ENCODE measurements at regions not wholly inside any gene's neighbourhood (a gene's known extent, or its start where the extent isn't known, plus 50 kb on each side); places are given as distances from the start of the nearest gene placed in this dataset.
"Not testable (repeated sequence)": the region's sequence is repeated elsewhere in the genome, so short reads cannot be mapped to it uniquely, and the experiment has no call there.

DNA sequence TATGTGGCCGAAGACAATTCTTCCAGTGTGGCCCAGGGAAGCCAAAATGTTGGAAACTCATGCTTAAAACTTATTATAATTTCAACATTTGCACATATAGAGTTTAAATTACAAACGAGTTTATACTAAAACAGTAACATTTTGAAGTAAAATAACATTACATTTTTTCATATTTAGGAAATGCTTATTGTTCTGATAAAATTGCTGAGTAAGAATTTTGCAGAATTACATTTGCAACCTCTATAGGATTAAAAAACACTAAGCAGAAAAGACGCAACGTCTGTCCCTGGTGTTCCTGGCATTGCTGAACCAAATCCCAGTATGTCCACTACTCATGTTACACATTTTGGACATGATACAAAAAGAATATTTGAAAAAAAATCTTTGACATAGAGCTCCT, 1241.2 kb downstream of the SUCLG1 start:
- DNase-seq (ENCODE audit: low spot score): no peak
- intact Hi-C loops (cut with DNase I): no loop called here

DNA sequence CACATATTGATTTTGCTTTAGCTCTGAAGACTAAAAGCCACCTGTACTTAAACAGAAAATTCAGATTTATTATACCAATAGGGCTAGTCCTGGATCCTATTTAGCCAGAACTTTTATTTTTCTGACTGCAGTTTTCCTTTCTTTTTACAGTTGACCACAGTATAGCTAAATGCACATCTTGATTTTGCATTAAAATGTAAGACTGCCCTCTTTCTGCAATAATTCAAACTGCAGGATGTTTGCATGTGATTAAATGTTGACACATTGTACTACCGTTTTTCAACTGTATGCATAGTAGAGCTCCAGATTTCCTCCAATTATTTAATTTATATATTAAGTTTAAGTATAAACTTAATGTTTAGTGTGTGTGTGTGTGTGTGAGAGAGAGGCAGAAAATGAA, 1262.9 kb downstream of the SUCLG1 start:
- no peak for DNase-seq (ENCODE audit: low spot score)
- intact Hi-C loops (cut with DNase I): no loop called here

DNA sequence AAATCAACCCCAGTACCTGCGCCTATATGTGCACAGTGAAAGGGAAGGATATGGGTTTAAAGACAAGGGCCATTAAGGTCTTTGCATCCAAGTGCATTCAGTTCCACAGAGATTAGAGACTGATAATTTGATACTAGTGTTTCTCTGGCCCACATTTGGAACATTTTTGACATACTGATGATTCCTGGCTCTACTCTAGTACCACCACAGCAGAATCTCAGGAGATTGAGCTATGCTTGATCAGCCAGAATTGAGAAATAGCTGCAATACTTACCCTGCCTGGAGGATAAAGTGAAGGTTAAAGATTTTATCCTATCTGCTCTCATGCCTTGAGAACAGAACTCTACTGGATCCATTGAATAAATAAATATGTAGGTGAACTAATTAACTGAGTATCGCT, 1267.8 kb downstream of the SUCLG1 start:
- no peak for DNase-seq (ENCODE audit: low spot score)
- intact Hi-C loops (cut with DNase I): no loop called here

DNA sequence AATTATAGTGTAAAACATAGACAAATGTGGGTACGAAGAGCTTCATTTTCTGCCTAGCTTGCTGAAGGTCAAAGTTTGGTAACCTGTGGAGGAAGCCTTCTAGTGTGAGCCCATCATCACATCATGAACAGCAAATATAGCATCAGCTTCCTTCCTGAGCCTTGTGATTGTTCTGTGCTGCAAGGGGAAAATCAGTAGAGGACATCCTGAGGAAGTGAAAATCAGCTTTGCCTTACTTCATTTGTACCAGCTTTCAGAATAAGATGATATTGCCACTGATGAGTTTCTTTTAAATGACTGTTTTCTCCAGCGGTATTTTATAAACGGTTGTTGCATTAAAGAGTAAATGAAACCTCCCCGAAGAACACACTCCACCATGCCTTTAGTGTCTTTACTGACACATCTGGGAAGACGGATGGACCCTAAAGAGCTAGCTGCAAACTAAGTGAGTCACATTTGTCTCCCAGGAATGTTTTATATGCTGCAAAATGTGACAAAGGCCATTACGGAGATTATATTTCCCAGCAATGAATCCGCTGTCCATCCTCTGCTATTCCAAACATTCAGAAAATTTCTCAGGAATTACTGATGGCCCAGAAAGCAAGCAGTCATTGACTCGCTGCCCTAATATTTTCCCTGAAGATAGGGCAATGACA, 1272.8 kb downstream of the SUCLG1 start:
- DNase-seq (ENCODE audit: low spot score): no peak
- intact Hi-C loops (cut with DNase I): no loop called here

DNA sequence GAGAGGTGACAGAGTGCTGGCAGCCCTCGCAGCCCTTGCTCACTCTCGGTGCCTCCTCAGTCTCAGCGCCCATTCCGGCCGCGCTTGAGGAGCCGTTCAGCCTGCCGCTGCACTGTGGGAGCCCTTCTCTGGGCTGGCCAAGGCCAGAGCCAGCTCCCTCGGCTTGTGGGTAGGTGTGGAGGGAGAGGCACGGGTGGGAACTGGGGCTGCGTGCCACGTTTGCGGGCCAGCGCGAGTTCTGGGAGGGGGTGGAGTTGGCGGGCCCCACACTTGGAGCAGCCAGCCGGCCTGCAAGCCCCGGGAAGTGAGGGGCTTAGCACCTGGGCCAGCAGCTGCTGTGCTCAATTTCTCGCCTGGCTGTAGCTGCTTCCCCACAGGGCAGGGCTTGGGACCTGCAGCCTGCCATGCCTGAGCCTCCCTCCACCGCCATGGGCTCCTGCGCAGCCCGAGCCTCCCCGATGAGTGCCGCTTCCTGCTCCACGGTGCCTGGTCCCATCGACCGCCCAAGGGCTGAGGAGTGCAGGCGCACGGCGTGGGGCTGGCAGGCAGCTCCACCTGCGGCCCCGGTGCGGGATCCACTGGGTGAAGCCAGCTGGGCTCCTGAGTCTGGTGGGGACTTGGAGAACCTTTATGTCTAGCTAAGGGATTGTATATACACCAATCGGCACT, 1278.1 kb downstream of the SUCLG1 start:
- intact Hi-C loops (cut with DNase I); DNase-seq (ENCODE audit: low spot score): not testable (repeated sequence)

DNA sequence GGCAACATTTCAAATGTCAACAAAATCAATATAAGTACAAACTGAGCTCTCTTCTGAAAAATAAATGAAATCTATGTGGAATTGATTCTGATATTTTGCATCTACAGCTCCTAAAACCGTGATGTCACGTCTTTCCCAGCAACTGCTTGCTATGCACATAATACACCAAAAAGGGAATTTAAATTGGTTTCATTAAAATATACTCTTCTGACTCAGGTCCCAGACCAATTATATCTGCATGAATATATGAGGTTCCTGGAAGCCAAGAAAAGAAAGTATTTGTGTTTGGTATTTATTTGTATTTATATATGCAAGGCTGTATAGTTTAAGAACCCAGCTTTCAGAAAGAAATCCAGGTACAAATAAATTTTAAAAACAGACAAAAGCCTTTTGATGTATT, 1282.5 kb downstream of the SUCLG1 start:
- intact Hi-C loops (cut with DNase I): no loop called here
- DNase-seq (ENCODE audit: low spot score): no peak

DNA sequence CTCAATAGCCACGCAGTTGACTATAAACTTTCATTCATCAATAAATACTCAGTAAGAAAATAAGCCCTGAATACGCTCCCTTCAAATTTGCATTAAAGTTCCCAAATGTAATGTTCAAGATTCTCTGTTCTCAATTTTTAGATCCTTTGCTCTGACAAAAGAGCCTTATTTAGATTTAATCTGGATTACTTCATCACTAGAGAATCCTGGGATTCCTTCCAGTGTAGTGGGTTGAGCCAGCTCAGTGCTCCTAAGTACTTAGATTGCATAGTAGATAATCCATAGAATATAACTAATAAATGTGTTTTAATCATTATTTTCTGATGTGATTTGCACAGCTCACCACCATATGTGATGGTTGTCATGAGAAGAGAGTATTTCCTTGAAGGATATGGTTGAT, 1286.2 kb downstream of the SUCLG1 start:
- DNase-seq (ENCODE audit: low spot score): no peak
- intact Hi-C loops (cut with DNase I): no loop called here

DNA sequence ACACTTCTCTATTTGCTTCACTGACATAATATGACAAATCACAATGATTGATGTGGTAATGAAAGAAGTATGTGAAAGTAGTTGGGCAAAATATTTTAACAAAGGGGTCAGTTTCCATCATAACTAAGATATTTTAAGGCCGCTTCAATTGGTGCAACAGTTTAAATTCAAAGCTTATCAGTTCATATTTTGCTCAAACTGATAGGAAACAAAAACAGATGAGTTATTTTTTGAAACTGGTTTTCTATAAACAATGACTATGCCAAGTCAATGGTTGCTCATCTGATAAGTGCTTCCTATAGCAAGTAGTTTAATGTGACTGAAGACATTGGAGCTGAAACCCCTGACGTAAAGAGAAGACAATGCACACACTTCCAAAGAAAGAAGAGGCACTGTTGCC, 1290.7 kb downstream of the SUCLG1 start:
- no peak for DNase-seq (ENCODE audit: low spot score)
- intact Hi-C loops (cut with DNase I): no loop called here

DNA sequence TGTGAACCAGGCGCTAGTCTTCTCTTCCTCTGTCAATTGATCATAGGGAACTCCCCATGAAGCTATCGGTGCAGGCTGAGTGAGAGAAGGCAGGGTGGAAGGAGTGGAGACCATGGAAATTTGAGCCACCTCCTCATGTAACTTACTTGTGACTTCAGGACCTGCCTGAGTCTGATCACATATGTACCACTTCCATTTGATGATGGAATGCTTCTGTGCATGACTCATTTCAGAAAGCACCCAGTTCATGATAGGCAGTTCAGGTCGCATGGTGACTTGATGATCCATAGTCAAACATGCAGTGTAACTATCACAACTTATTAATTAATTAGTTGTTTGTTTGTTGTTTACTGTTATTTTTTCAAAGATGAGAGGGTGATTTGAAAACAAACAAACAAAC, 1296.7 kb downstream of the SUCLG1 start:
- intact Hi-C loops (cut with DNase I): no loop called here
- no peak for DNase-seq (ENCODE audit: low spot score)

DNA sequence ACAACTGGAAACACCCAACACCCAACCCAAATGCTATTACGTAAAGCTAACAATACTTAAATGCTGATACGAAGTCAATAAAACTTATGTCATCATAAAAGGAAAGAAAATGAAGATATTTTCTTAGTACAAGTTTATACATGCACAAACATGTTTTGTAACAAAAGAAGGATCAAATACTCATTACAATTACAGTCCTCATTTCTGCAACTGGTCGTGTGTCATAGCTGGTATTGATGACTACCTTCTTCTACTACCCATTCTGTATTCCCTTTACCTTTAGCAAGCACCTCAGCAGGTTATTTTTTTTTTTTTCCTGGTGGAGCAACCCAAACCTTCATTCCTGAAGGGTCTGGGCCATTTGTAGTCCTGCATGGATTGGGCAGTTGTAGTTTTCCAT, 1298.5 kb downstream of the SUCLG1 start:
- no peak for DNase-seq (ENCODE audit: low spot score)
- intact Hi-C loops (cut with DNase I): no loop called here

DNA sequence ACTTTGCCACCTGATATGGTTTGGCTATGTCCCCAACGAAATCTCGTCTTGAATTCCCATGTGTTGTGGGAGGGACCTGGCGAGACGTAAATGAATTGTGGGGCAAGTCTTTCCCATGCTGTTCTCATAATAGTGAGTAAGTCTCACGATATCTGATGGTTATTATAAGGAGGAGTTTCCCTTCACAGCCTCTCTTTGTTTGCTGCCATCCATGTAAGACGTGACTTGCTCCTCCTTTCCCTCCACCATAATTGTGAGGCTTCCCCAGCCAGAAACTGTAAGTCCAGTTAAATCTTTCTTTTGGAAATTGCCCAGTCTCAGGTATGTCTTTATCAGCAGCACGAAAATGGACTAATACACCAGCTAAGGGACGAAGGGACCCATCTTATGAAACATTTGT, 1303.3 kb downstream of the SUCLG1 start:
- no peak for DNase-seq (ENCODE audit: low spot score)
- intact Hi-C loops (cut with DNase I): no loop called here

DNA sequence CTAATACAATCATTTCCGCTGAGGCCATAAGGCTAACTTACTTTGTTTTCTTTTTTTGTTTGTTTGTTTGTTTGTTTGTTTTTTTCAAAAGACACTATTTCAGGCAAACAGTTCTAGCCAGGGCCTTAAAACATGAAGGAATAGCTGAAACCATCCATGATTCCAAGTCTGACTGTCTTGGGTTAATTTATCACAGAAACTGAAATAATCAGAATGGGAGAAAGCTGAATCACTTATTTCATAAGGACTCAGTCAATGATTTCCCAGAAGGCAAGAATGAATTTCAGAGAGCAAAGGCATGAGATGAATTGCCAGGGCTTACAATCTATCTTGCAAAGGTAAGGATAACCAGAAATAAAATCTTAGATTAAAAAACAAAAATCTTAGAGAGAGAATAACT, 1315.1 kb downstream of the SUCLG1 start:
- intact Hi-C loops (cut with DNase I): loop anchor here in 1 of 2 donors (2.0 kb wide), 1 partner anchor 35 kb away; no protein-coding TSS in a partner anchor
- DNase-seq (ENCODE audit: low spot score): no peak

DNA sequence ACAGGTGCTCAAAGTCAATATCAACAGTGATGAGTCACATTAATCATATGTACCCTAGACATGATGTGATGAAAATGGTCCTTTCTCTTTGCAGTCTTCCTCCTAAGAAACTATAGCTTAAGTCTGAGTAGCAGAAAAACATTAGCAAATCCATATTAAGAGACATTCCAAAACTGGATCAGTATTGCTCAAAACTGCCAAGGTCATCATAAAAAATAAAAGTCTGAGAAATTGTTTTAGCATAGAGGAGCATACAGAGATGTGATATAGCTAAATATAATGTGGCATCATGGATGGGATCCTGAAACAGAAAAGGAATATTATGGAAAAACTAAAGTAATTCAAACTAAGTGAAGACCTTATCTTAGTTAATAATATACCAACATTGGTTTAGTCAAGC, 1316.1 kb downstream of the SUCLG1 start:
- intact Hi-C loops (cut with DNase I): no loop called here
- no peak for DNase-seq (ENCODE audit: low spot score)

DNA sequence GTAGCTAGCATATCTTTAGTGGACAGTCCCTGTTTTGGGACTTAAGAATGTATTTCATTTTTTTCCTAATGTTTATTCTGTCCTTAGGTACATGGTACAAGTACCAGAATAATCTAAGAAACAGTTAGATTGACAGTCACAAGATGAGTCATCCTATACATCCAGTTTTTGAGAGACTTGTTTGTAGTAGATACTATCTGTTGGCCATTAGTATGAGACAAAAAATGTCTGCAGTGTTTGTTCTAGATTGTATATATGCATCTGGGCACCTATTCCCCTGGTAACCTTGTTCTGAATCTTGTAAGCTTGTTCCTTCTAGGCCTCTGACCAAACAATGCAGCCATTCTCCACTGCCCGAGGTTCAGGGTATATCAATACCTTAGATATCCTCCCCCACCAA, 1343.5 kb downstream of the SUCLG1 start:
- DNase-seq (ENCODE audit: low spot score): no peak
- intact Hi-C loops (cut with DNase I): no loop called here

DNA sequence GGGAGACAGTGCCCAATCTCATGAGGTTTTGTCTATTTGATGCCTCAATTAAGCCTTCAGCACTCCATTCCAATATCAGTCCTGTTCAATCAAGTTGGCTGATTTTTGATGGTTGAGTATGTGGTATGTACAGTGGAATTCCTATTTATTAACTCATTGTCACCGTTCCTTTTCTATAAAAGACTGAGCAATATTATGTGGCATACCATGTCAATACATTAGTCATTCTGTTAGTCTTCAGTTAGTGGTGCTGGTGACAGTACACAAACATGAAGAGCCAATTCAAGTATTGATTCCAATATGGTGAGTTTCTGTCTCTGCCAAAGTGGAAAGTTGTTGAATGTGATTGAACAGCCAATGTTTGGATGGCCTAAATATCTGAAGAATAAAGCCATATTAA, 1343.9 kb downstream of the SUCLG1 start:
- no peak for DNase-seq (ENCODE audit: low spot score)
- intact Hi-C loops (cut with DNase I): no loop called here

DNA sequence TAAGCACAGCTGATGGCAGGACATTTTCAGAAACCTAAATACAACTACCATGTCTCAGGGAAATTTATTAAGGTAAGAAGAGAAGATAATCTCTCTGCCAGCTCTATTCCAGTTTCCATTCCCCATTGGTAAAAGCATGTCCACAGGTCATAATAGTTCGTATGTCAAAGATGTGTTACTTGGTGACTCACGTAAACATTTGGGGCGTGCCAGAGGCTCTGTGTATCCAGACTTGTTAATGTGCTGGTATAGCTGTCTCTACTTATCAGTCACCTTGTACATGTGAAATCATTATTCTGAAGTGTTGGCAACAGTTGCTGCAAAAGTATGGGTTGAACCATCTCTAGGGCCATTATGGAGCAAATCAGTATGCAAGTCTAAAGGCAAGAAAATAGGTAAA, 1345.1 kb downstream of the SUCLG1 start:
- intact Hi-C loops (cut with DNase I): no loop called here
- DNase-seq (ENCODE audit: low spot score): no peak

DNA sequence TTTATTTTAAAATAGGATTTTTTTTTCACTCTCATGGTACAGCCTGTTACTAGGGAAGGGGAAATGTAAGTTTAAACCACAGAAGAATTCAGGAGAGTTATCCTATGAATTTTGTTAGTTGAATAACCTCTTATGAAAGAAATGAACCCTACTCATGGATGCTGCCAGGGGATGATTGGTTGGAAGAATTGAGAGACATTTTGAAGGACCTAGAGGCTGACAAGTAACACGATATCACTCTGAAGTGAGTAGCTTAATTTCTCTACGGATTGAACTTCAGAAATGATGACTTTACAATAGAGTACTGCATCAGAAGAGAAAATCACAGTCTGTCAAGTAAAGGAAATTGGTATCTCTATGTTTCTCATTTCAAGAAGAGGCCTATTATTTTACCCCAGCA, 1346.2 kb downstream of the SUCLG1 start:
- intact Hi-C loops (cut with DNase I): no loop called here
- DNase-seq (ENCODE audit: low spot score): no peak

DNA sequence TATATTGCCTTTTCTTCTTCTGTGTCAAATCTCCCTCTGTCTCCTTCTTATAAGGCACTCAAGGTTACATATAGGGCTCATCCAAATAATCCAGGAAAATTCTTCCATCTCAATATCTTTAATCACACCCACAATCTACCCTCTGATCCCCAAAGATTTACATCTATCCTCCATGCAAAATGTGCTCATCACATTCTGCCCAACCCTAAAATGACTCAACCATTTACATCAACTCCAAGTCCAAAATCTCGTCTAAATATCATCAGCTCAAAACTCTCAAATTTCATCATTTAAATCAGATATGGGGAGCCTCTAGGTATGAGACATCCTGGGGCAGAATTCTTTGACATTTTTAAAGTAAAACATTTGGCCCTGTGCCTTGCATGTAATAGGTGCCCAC, 1349.8 kb downstream of the SUCLG1 start:
- intact Hi-C loops (cut with DNase I): loop anchor here in 1 of 2 donors (2.0 kb wide), 1 partner anchor 36 kb away; no protein-coding TSS in a partner anchor
- DNase-seq (ENCODE audit: low spot score): no peak

DNA sequence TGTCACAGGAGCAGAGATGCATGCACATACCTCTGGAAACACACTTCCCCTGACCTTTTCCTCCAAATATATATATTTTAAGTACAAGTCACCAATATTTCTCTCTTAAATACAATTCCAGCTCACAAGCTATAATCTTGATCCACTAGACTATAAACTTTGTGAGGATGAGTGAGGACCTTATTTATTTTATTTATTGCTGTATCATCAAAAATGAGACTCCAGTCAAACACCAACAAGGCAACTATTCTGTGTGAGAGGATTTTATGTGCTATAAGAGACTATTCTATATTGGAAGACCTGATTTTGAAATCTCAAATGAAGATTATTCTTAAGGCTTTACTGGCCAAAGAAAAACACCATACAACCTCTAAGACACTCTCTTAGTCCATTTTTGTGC, 1352.2 kb downstream of the SUCLG1 start:
- intact Hi-C loops (cut with DNase I): no loop called here
- no peak for DNase-seq (ENCODE audit: low spot score)

DNA sequence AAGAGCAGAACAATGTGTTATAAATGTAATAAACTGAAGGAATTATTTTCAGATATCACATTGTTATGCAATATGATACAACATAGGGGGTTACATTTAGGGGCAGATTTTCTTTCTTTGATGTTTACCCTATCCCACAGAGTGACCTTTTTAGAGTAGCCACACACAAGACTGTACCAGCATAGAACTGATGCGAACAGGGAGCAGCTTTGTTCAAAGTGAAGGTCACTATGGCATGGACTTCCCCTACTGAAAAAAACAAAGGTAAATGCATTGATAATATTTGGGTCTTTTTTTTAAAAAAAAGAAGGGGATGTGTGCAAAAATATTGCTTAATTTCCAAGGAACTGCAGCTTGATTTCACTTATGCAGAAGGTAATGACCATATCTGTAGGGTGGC, 1354.9 kb downstream of the SUCLG1 start:
- DNase-seq (ENCODE audit: low spot score): no peak
- intact Hi-C loops (cut with DNase I): loop anchor here in 1 of 2 donors (5.0 kb wide), 1 partner anchor 1952 kb away; no protein-coding TSS in a partner anchor

DNA sequence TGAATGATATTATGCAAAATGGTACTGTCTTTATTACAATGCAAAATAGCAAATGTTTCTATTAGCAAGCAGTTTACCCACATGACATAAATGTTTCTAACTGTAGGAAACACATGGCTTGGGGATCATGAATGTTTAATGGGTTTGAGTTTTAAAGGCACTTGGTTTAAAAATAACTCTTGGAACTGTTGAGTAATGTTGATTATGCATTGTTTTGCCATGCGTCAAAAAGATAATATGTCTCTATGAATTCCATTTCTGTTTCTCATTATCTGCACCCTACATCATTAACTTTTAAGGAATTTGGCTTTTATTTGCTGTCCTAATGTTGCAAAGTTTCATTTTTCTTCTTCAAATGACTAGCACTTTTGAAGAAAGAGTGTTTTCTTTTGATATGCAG, 1355.5 kb downstream of the SUCLG1 start:
- intact Hi-C loops (cut with DNase I): loop anchor here in 1 of 2 donors (5.0 kb wide), 1 partner anchor 1951 kb away; no protein-coding TSS in a partner anchor
- DNase-seq (ENCODE audit: low spot score): no peak
